IPS-NIHi11 (cell line): ENCODE measurements at regions not wholly inside any gene's neighbourhood (a gene's known extent, or its start where the extent isn't known, plus 50 kb on each side); places are given as distances from the start of the nearest gene placed in this dataset.
"Not testable (repeated sequence)": the region's sequence is repeated elsewhere in the genome, so short reads cannot be mapped to it uniquely, and the experiment has no call there.

Experiments
- DNase-seq: peaks from one replicate; pipeline ENCODE4 v3.0.0; 2012; ENCODE audit warnings: mixed read lengths, low spot score

GRCh38 chr12:68507657-68508056 is 103.0 kb upstream of the RAP1B start:
- no peak for DNase-seq

- no peak for DNase-seq
These were observed 102.1 kb upstream of the RAP1B start for GRCh38 chr12:68508576-68508975.

GRCh38 chr12:68509242-68509641 is 101.5 kb upstream of the RAP1B start:
- DNase-seq: no peak

GRCh38 chr12:68510397-68510796 is 100.3 kb upstream of the RAP1B start:
- no peak for DNase-seq

GRCh38 chr12:68514807-68515411 is 95.8 kb upstream of the RAP1B start:
- DNase-seq: no peak

GRCh38 chr12:68515793-68516192 is 94.9 kb upstream of the RAP1B start:
- no peak for DNase-seq

- DNase-seq: no peak
These were observed 89.3 kb upstream of the RAP1B start for GRCh38 chr12:68521321-68521839.

- DNase-seq: no peak
These were observed 88.7 kb upstream of the RAP1B start for GRCh38 chr12:68521848-68522502.

- DNase-seq: no peak
These were observed 81.2 kb upstream of the RAP1B start for GRCh38 chr12:68529466-68529865.

GRCh38 chr12:68529869-68530268 is 80.8 kb upstream of the RAP1B start:
- no peak for DNase-seq

GRCh38 chr12:68530299-68530698 is 80.4 kb upstream of the RAP1B start:
- no peak for DNase-seq

GRCh38 chr12:68530965-68531364 is 79.7 kb upstream of the RAP1B start:
- DNase-seq: no peak

- DNase-seq: no peak
These were observed 78.4 kb upstream of the RAP1B start for GRCh38 chr12:68532204-68532886.

- DNase-seq: no peak
These were observed 77.8 kb upstream of the RAP1B start for GRCh38 chr12:68532887-68533248.

- no peak for DNase-seq
These were observed 76.6 kb upstream of the RAP1B start for GRCh38 chr12:68534108-68534507.

- DNase-seq: no peak
These were observed 73.7 kb upstream of the RAP1B start for GRCh38 chr12:68536885-68537485.

GRCh38 chr12:68537571-68537970 is 73.1 kb upstream of the RAP1B start:
- no peak for DNase-seq

- DNase-seq: peak; percentile 69
These were observed 71.7 kb upstream of the RAP1B start for GRCh38 chr12:68538726-68539614.

- DNase-seq: no peak
These were observed 71.1 kb upstream of the RAP1B start for GRCh38 chr12:68539615-68539952.

GRCh38 chr12:68540768-68541167 is 69.9 kb upstream of the RAP1B start:
- DNase-seq: not testable (repeated sequence)

- not testable (repeated sequence) for DNase-seq
These were observed 63.4 kb upstream of the RAP1B start for GRCh38 chr12:68547318-68547717.

GRCh38 chr12:68552605-68553195 is 58.0 kb upstream of the RAP1B start:
- DNase-seq: not testable (repeated sequence)
